Activated B cell treated with CpG ODN at 0.5 μM for 24 hours (primary cell): ENCODE measurements at regions not wholly inside any gene's neighbourhood (a gene's known extent, or its start where the extent isn't known, plus 50 kb on each side); places are given as distances from the start of the nearest gene placed in this dataset.

Experiments
- ATAC-seq: fragments of 200-7000 bp; cut with Tn5 transposase; one replicate; pipeline ENCODE4 v1.10.0; 2021; ENCODE audit warnings: low read depth, mild to moderate bottlenecking, moderate library complexity
- CTCF ChIA-PET: fragments of 350-600 bp; sonication (Branson Sonifier 250); formaldehyde crosslinking; loops from one replicate; lab custom pipeline; 2021; ENCODE audit warnings: antibody characterized with exemption; lab: Charles Lee
- POLR2A ChIA-PET: fragments of 350-600 bp; sonication (Branson Sonifier 250); formaldehyde crosslinking; loops from one replicate; lab custom pipeline; 2021; ENCODE audit warnings: antibody characterized with exemption; lab: Charles Lee
- DNase-seq: peaks from one replicate; pipeline ENCODE4 v3.0.0; 2022
- H3K27ac Mint-ChIP-seq: one replicate; pipeline ENCODE4 v1.8.0; 2020; ENCODE audit warnings: mixed read lengths
- H3K27me3 Mint-ChIP-seq: one replicate; pipeline ENCODE4 v1.8.0; 2021; ENCODE audit warnings: mixed read lengths
- H3K36me3 Mint-ChIP-seq: one replicate; pipeline ENCODE4 v1.8.0; 2021; ENCODE audit warnings: low read depth, mixed read lengths
- H3K4me1 Mint-ChIP-seq: one replicate; pipeline ENCODE4 v1.8.0; 2021; ENCODE audit warnings: mixed read lengths
- H3K4me3 Mint-ChIP-seq: one replicate; pipeline ENCODE4 v1.8.0; 2020; ENCODE audit warnings: mild to moderate bottlenecking, mixed read lengths
- H3K9me3 Mint-ChIP-seq: one replicate; pipeline ENCODE4 v1.8.0; 2020; ENCODE audit warnings: mixed read lengths
- CTCF ChIP-seq: fragments of 200-600 bp; IDR thresholded peaks from one replicate; pipeline ENCODE4 v1.8.0; 2022; ENCODE audit warnings: antibody characterized with exemption, mild to moderate bottlenecking
- intact Hi-C: fragments of 100-400 bp; cut with micrococcal nuclease; formaldehyde crosslinking; loops from one replicate; pipeline ENCODE4 v1.15.1; 2024

- no peaks in the 10 kb centered on the region for H3K36me3 Mint-ChIP-seq
- no peak overlapping the region for H3K4me3 Mint-ChIP-seq
- H3K4me1 Mint-ChIP-seq: no peaks in the 10 kb centered on the region
- CTCF ChIA-PET: interaction anchor here (1.8 kb wide), 1 partner anchor 8 kb away, joined by 5 read pairs; no protein-coding TSS in a partner anchor
- intact Hi-C loops: no loop called here
- TF ChIP-seq CTCF: no peak
- no peak for ATAC-seq
- H3K27me3 Mint-ChIP-seq: peaks cover 15% of the 10 kb centered on the region
- H3K9me3 Mint-ChIP-seq: no peaks in the 10 kb centered on the region
- POLR2A ChIA-PET: no interaction called here
- no peak overlapping the region for H3K27ac Mint-ChIP-seq
- no peak for DNase-seq
Measured at GRCh38 chr2:160927324-160927723, 232.9 kb upstream of the TANK start.

GRCh38 chr2:160928854-160929301 lies 231.3 kb upstream of the TANK start:
- no peak for ATAC-seq
- no peak overlapping the region for H3K27ac Mint-ChIP-seq
- no peak overlapping the region for H3K4me3 Mint-ChIP-seq
- ChIA-PET CTCF (interaction anchor here (1.1 to 1.8 kb wide), 2 partner anchors 10 to 41 kb away, joined by 4 to 5 read pairs; no protein-coding TSS in a partner anchor), POLR2A (no interaction called here)
- H3K27me3 Mint-ChIP-seq: peaks cover 12% of the 10 kb centered on the region
- no peaks in the 10 kb centered on the region for H3K4me1 Mint-ChIP-seq
- H3K36me3 Mint-ChIP-seq: no peaks in the 10 kb centered on the region
- no peak for TF ChIP-seq CTCF
- DNase-seq: no peak
- no peaks in the 10 kb centered on the region for H3K9me3 Mint-ChIP-seq
- intact Hi-C loops: no loop called here

GRCh38 chr2:160931531-160931930 lies 228.7 kb upstream of the TANK start:
- H3K27ac Mint-ChIP-seq: no peak overlapping the region
- no peaks in the 10 kb centered on the region for H3K9me3 Mint-ChIP-seq
- TF ChIP-seq CTCF: no peak
- no peaks in the 10 kb centered on the region for H3K4me1 Mint-ChIP-seq
- peaks cover 9% of the 10 kb centered on the region for H3K27me3 Mint-ChIP-seq
- CTCF ChIA-PET: no interaction called here
- POLR2A ChIA-PET: no interaction called here
- H3K36me3 Mint-ChIP-seq: no peaks in the 10 kb centered on the region
- DNase-seq (no peak), ATAC-seq (no peak)
- intact Hi-C loops: no loop called here
- no peak overlapping the region for H3K4me3 Mint-ChIP-seq

- intact Hi-C loops: no loop called here
- DNase-seq (no peak), ATAC-seq (no peak)
- Mint-ChIP-seq H3K9me3 (no peaks in the 10 kb centered on the region), H3K4me1 (no peaks in the 10 kb centered on the region), H3K36me3 (no peaks in the 10 kb centered on the region), H3K4me3 (no peak overlapping the region), H3K27ac (no peak overlapping the region), H3K27me3 (peaks cover 11% of the 10 kb centered on the region)
- POLR2A ChIA-PET: no interaction called here
- CTCF ChIA-PET: no interaction called here
- no peak for TF ChIP-seq CTCF
Measured at GRCh38 chr2:160932960-160933359, 227.3 kb upstream of the TANK start.

GRCh38 chr2:160934263-160934662 lies 226.0 kb upstream of the TANK start:
- ATAC-seq (no peak), DNase-seq (no peak)
- no peaks in the 10 kb centered on the region for H3K36me3 Mint-ChIP-seq
- peaks cover 11% of the 10 kb centered on the region for H3K27me3 Mint-ChIP-seq
- POLR2A ChIA-PET: no interaction called here
- H3K27ac Mint-ChIP-seq: no peak overlapping the region
- intact Hi-C loops: no loop called here
- no peak overlapping the region for H3K4me3 Mint-ChIP-seq
- no peaks in the 10 kb centered on the region for H3K4me1 Mint-ChIP-seq
- CTCF ChIA-PET: no interaction called here
- TF ChIP-seq CTCF: no peak
- no peaks in the 10 kb centered on the region for H3K9me3 Mint-ChIP-seq
